AG04450 (cell line): ENCODE measurements at regions not wholly inside any gene's neighbourhood (a gene's known extent, or its start where the extent isn't known, plus 50 kb on each side); places are given as distances from the start of the nearest gene placed in this dataset.

ENCODE experiments used
- CTCF ChIA-PET: fragments of 300-600, 350-600 bp; formaldehyde crosslinking; extraction: SDS; loops from one replicate; lab custom pipeline; 2022; ENCODE audit warnings: antibody characterized with exemption, inconsistent platforms; lab: Charles Lee
- POLR2A ChIA-PET: fragments of 350-600 bp; formaldehyde crosslinking; extraction: SDS; loops from one replicate; lab custom pipeline; 2021; ENCODE audit warnings: antibody characterized with exemption, inconsistent platforms; lab: Yijun Ruan, JAX
- DNase-seq: peaks from one replicate; pipeline ENCODE4 v3.0.0-alpha.2; 2011; ENCODE audit warnings: low read depth, low spot score
- H3K27ac ChIP-seq: one replicate; pipeline ENCODE4 v1.5.1; 2012; ENCODE audit warnings: low read depth, low read length, control low read depth
- H3K27me3 ChIP-seq: one replicate; pipeline ENCODE4 v1.6.0; 2012; ENCODE audit warnings: low read length; ENCODE audit not compliant: control insufficient read depth, insufficient read depth
- H3K4me3 ChIP-seq: 2 replicates; pipeline ENCODE4 v1.5.1; 2011; ENCODE audit warnings: mild to moderate bottlenecking, low read depth, low read length, control low read depth
- H3K9me3 ChIP-seq: 2 replicates; pipeline ENCODE4 v1.5.1; 2012; ENCODE audit warnings: low read length; ENCODE audit not compliant: control insufficient read depth, insufficient read depth
- CTCF ChIP-seq: IDR thresholded peaks from 2 replicates; pipeline ENCODE4 v1.5.1; 2011; ENCODE audit warnings: low read depth, low read length, control low read depth, inconsistent platforms

- no peak for TF ChIP-seq CTCF
- DNase-seq: no peak
- POLR2A ChIA-PET: no interaction called here
- Histone ChIP-seq H3K9me3 (no peaks in the 10 kb centered on the region), H3K27ac (no peak overlapping the region), H3K27me3 (no peaks in the 10 kb centered on the region), H3K4me3 (no peak overlapping the region)
- CTCF ChIA-PET: no interaction called here
These were observed 56.0 kb upstream of the HEY2 start for GRCh38 chr6:125693480-125693879.

GRCh38 chr6:125699591-125699990 lies 49.8 kb upstream of the HEY2 start:
- Histone ChIP-seq H3K4me3 (no peak overlapping the region), H3K9me3 (no peaks in the 10 kb centered on the region), H3K27me3 (no peaks in the 10 kb centered on the region), H3K27ac (no peak overlapping the region)
- no peak for DNase-seq
- CTCF ChIA-PET: no interaction called here
- POLR2A ChIA-PET: no interaction called here
- no peak for TF ChIP-seq CTCF
